ENCODE measurements at regions not wholly inside any gene's neighbourhood (a gene's known extent, or its start where the extent isn't known, plus 50 kb on each side); places are given as distances from the start of the nearest gene placed in this dataset.
A peak's percentile ranks its signal among the peaks of the same experiment; 100 is the strongest.

- Mint-ChIP-seq H3K27ac (ENCODE audit: unreplicated experiment) (peak overlapping the region; percentile 77), H3K36me3 (ENCODE audit: low read depth, unreplicated experiment) (peaks cover 5% of the 10 kb centered on the region), H3K4me3 (ENCODE audit: unreplicated experiment) (no peak overlapping the region), H3K9me3 (ENCODE audit: unreplicated experiment) (peaks cover 9% of the 10 kb centered on the region), H3K27me3 (ENCODE audit: low read depth, unreplicated experiment) (no peaks in the 10 kb centered on the region), H3K4me1 (ENCODE audit: low read depth, unreplicated experiment) (peaks cover 11% of the 10 kb centered on the region)
- TF ChIP-seq EZH2 (IDR thresholded peaks at IDR 0.05; ENCODE audit: insufficient read depth, low read length) (no peak), CTCF (IDR thresholded peaks at IDR 0.05; ENCODE audit: insufficient read depth, low read depth, low read length) (no peak)
- Histone ChIP-seq H3K9me3 (ENCODE audit: insufficient read depth, low read depth, low read length) (no peaks in the 10 kb centered on the region), H4K20me1 (ENCODE audit: insufficient read depth, low read length) (no peaks in the 10 kb centered on the region), H3K79me2 (ENCODE audit: insufficient read depth, low read length) (no peaks in the 10 kb centered on the region), H3K4me1 (ENCODE audit: insufficient read depth, low read length) (peaks cover 9% of the 10 kb centered on the region), H3K4me3 (ENCODE audit: insufficient read depth, low read depth, low read length) (no peak overlapping the region), H2AFZ (ENCODE audit: low read depth, low read length) (peak overlapping the region; percentile 28), H3K9ac (ENCODE audit: low read length) (no peak overlapping the region), H3K27ac (ENCODE audit: low read depth, low read length) (no peak overlapping the region), H3K36me3 (ENCODE audit: insufficient read depth, low read length) (no peaks in the 10 kb centered on the region), H3K4me2 (ENCODE audit: low read length) (no peak overlapping the region), H3K27me3 (ENCODE audit: insufficient read depth, low read length) (no peaks in the 10 kb centered on the region)
- DNase-seq (ENCODE audit: low read depth) (peak; percentile 43), FAIRE-seq (no peak)
These were observed 97.4 kb downstream of the THBS2 start for GRCh38 chr6:169156108-169156792.

GRCh38 chr6:169155481-169155880 is 98.2 kb downstream of the THBS2 start:
- no peaks in the 10 kb centered on the region for H3K9me3 ChIP-seq (ENCODE audit: insufficient read depth, low read depth, low read length)
- no peak overlapping the region for H3K27ac Mint-ChIP-seq (ENCODE audit: unreplicated experiment)
- H3K36me3 Mint-ChIP-seq (ENCODE audit: low read depth, unreplicated experiment): peaks cover 5% of the 10 kb centered on the region
- no peak overlapping the region for H3K4me2 ChIP-seq (ENCODE audit: low read length)
- no peaks in the 10 kb centered on the region for H3K27me3 Mint-ChIP-seq (ENCODE audit: low read depth, unreplicated experiment)
- peaks cover 11% of the 10 kb centered on the region for H3K4me1 Mint-ChIP-seq (ENCODE audit: low read depth, unreplicated experiment)
- peaks cover 9% of the 10 kb centered on the region for H3K4me1 ChIP-seq (ENCODE audit: insufficient read depth, low read length)
- no peaks in the 10 kb centered on the region for H3K27me3 ChIP-seq (ENCODE audit: insufficient read depth, low read length)
- TF ChIP-seq EZH2 (IDR thresholded peaks at IDR 0.05; ENCODE audit: insufficient read depth, low read length) (no peak), CTCF (IDR thresholded peaks at IDR 0.05; ENCODE audit: insufficient read depth, low read depth, low read length) (no peak)
- H2AFZ ChIP-seq (ENCODE audit: low read depth, low read length): no peak overlapping the region
- no peak overlapping the region for H3K4me3 ChIP-seq (ENCODE audit: insufficient read depth, low read depth, low read length)
- no peak overlapping the region for H3K9ac ChIP-seq (ENCODE audit: low read length)
- H3K4me3 Mint-ChIP-seq (ENCODE audit: unreplicated experiment): no peak overlapping the region
- DNase-seq (ENCODE audit: low read depth) (no peak), FAIRE-seq (no peak)
- no peaks in the 10 kb centered on the region for H3K79me2 ChIP-seq (ENCODE audit: insufficient read depth, low read length)
- no peaks in the 10 kb centered on the region for H3K36me3 ChIP-seq (ENCODE audit: insufficient read depth, low read length)
- no peaks in the 10 kb centered on the region for H4K20me1 ChIP-seq (ENCODE audit: insufficient read depth, low read length)
- H3K9me3 Mint-ChIP-seq (ENCODE audit: unreplicated experiment): peaks cover 9% of the 10 kb centered on the region
- no peak overlapping the region for H3K27ac ChIP-seq (ENCODE audit: low read depth, low read length)

GRCh38 chr6:169153401-169153800 is 100.2 kb downstream of the THBS2 start:
- no peaks in the 10 kb centered on the region for H3K9me3 ChIP-seq (ENCODE audit: insufficient read depth, low read depth, low read length)
- H3K4me1 Mint-ChIP-seq (ENCODE audit: low read depth, unreplicated experiment): peaks cover 11% of the 10 kb centered on the region
- H3K9me3 Mint-ChIP-seq (ENCODE audit: unreplicated experiment): peaks cover 15% of the 10 kb centered on the region
- H3K4me3 ChIP-seq (ENCODE audit: insufficient read depth, low read depth, low read length): no peak overlapping the region
- no peaks in the 10 kb centered on the region for H3K79me2 ChIP-seq (ENCODE audit: insufficient read depth, low read length)
- no peak overlapping the region for H3K27ac Mint-ChIP-seq (ENCODE audit: unreplicated experiment)
- peaks cover 3% of the 10 kb centered on the region for H3K4me1 ChIP-seq (ENCODE audit: insufficient read depth, low read length)
- H3K9ac ChIP-seq (ENCODE audit: low read length): no peak overlapping the region
- TF ChIP-seq CTCF (IDR thresholded peaks at IDR 0.05; ENCODE audit: insufficient read depth, low read depth, low read length) (no peak), EZH2 (IDR thresholded peaks at IDR 0.05; ENCODE audit: insufficient read depth, low read length) (no peak)
- DNase-seq (ENCODE audit: low read depth) (no peak), FAIRE-seq (no peak)
- H2AFZ ChIP-seq (ENCODE audit: low read depth, low read length): no peak overlapping the region
- H3K27me3 ChIP-seq (ENCODE audit: insufficient read depth, low read length): no peaks in the 10 kb centered on the region
- no peak overlapping the region for H3K4me3 Mint-ChIP-seq (ENCODE audit: unreplicated experiment)
- peaks cover 5% of the 10 kb centered on the region for H3K36me3 Mint-ChIP-seq (ENCODE audit: low read depth, unreplicated experiment)
- H3K4me2 ChIP-seq (ENCODE audit: low read length): no peak overlapping the region
- no peaks in the 10 kb centered on the region for H4K20me1 ChIP-seq (ENCODE audit: insufficient read depth, low read length)
- H3K27me3 Mint-ChIP-seq (ENCODE audit: low read depth, unreplicated experiment): no peaks in the 10 kb centered on the region
- no peak overlapping the region for H3K27ac ChIP-seq (ENCODE audit: low read depth, low read length)
- H3K36me3 ChIP-seq (ENCODE audit: insufficient read depth, low read length): no peaks in the 10 kb centered on the region
